Calu3 (cell line): ENCODE measurements at regions not wholly inside any gene's neighbourhood (a gene's known extent, or its start where the extent isn't known, plus 50 kb on each side); places are given as distances from the start of the nearest gene placed in this dataset.

Source experiments
- BruUV-seq: library from RNA; stranded (reverse); fragments of 400-500 nt; replicated peaks from 2 replicates; lab custom pipeline; 2021; lab: Mats Ljungman, UMichigan
- CTCF ChIA-PET: fragments of 300-600 bp; sonication (Branson Sonifier 250); formaldehyde crosslinking; loops from one replicate; lab custom pipeline; 2022; ENCODE audit warnings: antibody characterized with exemption; lab: Charles Lee
- DNase-seq: peaks from one replicate; pipeline ENCODE4 v3.0.0; 2022
- H3K27ac Mint-ChIP-seq: one replicate; pipeline ENCODE4 v1.8.0; 2022; ENCODE audit warnings: mixed read lengths; ENCODE audit not compliant: unreplicated experiment
- H3K27me3 Mint-ChIP-seq: one replicate; pipeline ENCODE4 v1.8.0; 2022; ENCODE audit warnings: mixed read lengths; ENCODE audit not compliant: unreplicated experiment
- H3K36me3 Mint-ChIP-seq: one replicate; pipeline ENCODE4 v1.8.0; 2022; ENCODE audit warnings: mild to moderate bottlenecking, moderate library complexity, mixed read lengths; ENCODE audit not compliant: insufficient read depth, unreplicated experiment
- H3K4me1 Mint-ChIP-seq: one replicate; pipeline ENCODE4 v1.8.0; 2022; ENCODE audit warnings: mild to moderate bottlenecking, low read depth, mixed read lengths; ENCODE audit not compliant: unreplicated experiment
- H3K4me3 Mint-ChIP-seq: one replicate; pipeline ENCODE4 v1.8.0; 2022; ENCODE audit warnings: mild to moderate bottlenecking, low read depth, moderate library complexity, mixed read lengths; ENCODE audit not compliant: unreplicated experiment
- H3K9me3 Mint-ChIP-seq: one replicate; pipeline ENCODE4 v1.8.0; 2022; ENCODE audit warnings: low read depth, mixed read lengths; ENCODE audit not compliant: unreplicated experiment
- CTCF ChIP-seq: fragments of 200-600 bp; IDR thresholded peaks from one replicate; pipeline ENCODE4 v1.8.0; 2022; ENCODE audit warnings: antibody characterized with exemption; ENCODE audit not compliant: unreplicated experiment
- intact Hi-C: fragments of 100-400 bp; cut with micrococcal nuclease; formaldehyde crosslinking; loops from one replicate; pipeline ENCODE4 v1.10.0; 2022; ENCODE audit not compliant: unreplicated experiment

- BruUV-seq, result no TSS peak
- no peak for TF ChIP-seq CTCF
- CTCF ChIA-PET, result no interaction called here
- H3K36me3 Mint-ChIP-seq, result no peaks in the 10 kb centered on the region
- H3K4me3 Mint-ChIP-seq, result no peak overlapping the region
- intact Hi-C loops, result no loop called here
- DNase-seq, result no peak
- H3K4me1 Mint-ChIP-seq, result no peaks in the 10 kb centered on the region
- no peaks in the 10 kb centered on the region for H3K27me3 Mint-ChIP-seq
- no peak overlapping the region for H3K27ac Mint-ChIP-seq
- no peaks in the 10 kb centered on the region for H3K9me3 Mint-ChIP-seq
Measured at GRCh38 chr13:75129331-75129730, 352.6 kb downstream of the TBC1D4 start.

GRCh38 chr13:75124415-75124814 lies 357.6 kb downstream of the TBC1D4 start:
- BruUV-seq, result no TSS peak
- H3K4me3 Mint-ChIP-seq, result no peak overlapping the region
- no peaks in the 10 kb centered on the region for H3K9me3 Mint-ChIP-seq
- no peak overlapping the region for H3K27ac Mint-ChIP-seq
- no peaks in the 10 kb centered on the region for H3K36me3 Mint-ChIP-seq
- no peaks in the 10 kb centered on the region for H3K4me1 Mint-ChIP-seq
- intact Hi-C loops, result no loop called here
- DNase-seq, result no peak
- no peak for TF ChIP-seq CTCF
- no peaks in the 10 kb centered on the region for H3K27me3 Mint-ChIP-seq
- CTCF ChIA-PET, result no interaction called here

DNA sequence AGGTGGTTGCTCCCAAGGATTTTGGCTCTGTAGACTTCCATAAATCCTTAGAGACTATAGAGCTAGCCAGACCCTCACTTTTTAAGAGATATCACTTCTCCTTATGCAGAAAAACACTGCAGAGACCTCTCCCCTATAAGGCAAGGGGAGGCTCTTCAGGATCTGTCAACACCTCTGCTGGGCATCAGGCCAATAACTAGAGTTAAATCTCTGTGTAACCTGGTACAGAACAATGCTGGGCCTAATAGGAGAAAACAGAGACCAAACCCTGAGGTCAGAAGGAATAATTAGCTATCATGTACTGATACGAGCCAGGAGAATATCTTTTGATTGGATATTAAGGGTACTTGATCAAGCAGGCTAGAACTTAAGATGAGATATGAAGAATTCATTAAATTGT lies 358.5 kb downstream of the TBC1D4 start:
- Mint-ChIP-seq H3K27ac (no peak overlapping the region), H3K4me3 (no peak overlapping the region), H3K36me3 (no peaks in the 10 kb centered on the region), H3K27me3 (no peaks in the 10 kb centered on the region), H3K9me3 (no peaks in the 10 kb centered on the region), H3K4me1 (no peaks in the 10 kb centered on the region)
- intact Hi-C loops, result no loop called here
- no peak for DNase-seq
- TF ChIP-seq CTCF, result no peak
- CTCF ChIA-PET, result no interaction called here
- no TSS peak for BruUV-seq

DNA sequence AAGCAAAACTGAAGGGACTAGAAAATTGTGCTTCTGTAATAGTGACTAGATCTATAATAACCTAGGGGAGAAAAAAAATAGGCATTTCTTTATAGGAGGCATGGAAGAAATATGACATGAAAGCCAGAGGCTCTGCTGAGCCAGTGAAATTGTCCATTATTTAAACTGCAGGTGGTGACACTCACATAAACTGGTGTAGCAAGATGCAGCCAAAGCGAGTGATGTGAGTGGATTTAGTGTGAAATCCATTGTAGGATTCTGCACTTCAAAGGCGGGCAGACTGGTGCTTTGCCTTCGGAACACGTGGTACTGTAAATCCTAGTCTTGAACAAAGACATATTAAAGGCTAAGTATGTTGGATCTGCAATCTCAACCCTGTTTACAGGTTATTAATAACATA lies 361.9 kb downstream of the TBC1D4 start:
- Mint-ChIP-seq H3K4me1 (no peaks in the 10 kb centered on the region), H3K4me3 (no peak overlapping the region), H3K27me3 (no peaks in the 10 kb centered on the region), H3K36me3 (no peaks in the 10 kb centered on the region), H3K27ac (no peak overlapping the region), H3K9me3 (no peaks in the 10 kb centered on the region)
- intact Hi-C loops, result no loop called here
- no peak for TF ChIP-seq CTCF
- BruUV-seq, result no TSS peak
- CTCF ChIA-PET, result no interaction called here
- no peak for DNase-seq
